Neural cell (in vitro differentiated cells): ENCODE measurements at regions not wholly inside any gene's neighbourhood (a gene's known extent, or its start where the extent isn't known, plus 50 kb on each side); places are given as distances from the start of the nearest gene placed in this dataset.
"Not testable (repeated sequence)": the region's sequence is repeated elsewhere in the genome, so short reads cannot be mapped to it uniquely, and the experiment has no call there.

Experiments used
- H2AFZ ChIP-seq: fragments of 200-600, 300-800 bp; sonication (generic), shearing (Covaris generic); 2 replicates; pipeline ENCODE4 v1.6.0; 2014; ENCODE audit warnings: low read depth, mild to moderate bottlenecking, antibody characterized with exemption, low read length, moderate library complexity
- H3F3A ChIP-seq: fragments of 200-600 bp; shearing (Covaris generic); 2 replicates; pipeline ENCODE4 v1.6.1; 2016; ENCODE audit warnings: mild to moderate bottlenecking, moderate library complexity, mixed read lengths, antibody characterized with exemption, low read length; ENCODE audit not compliant: insufficient read depth, poor library complexity, severe bottlenecking
- H3K27ac ChIP-seq: fragments of 200-600, 300-800 bp; sonication (generic), shearing (Covaris generic); 2 replicates; pipeline ENCODE4 v1.5.1; 2014; ENCODE audit warnings: mild to moderate bottlenecking, low read length, moderate library complexity
- H3K27me3 ChIP-seq: fragments of 300-800, 200-600 bp; sonication (generic), shearing (Covaris generic); 2 replicates; pipeline ENCODE4 v1.6.0; 2014; ENCODE audit warnings: mild to moderate bottlenecking, low read depth, low read length, moderate library complexity; ENCODE audit not compliant: insufficient read depth
- H3K36me3 ChIP-seq: fragments of 300-800, 200-600 bp; sonication (generic), shearing (Covaris generic); 2 replicates; pipeline ENCODE4 v1.5.1; 2014; ENCODE audit warnings: mild to moderate bottlenecking, antibody characterized with exemption, low read length, moderate library complexity; ENCODE audit not compliant: insufficient read depth
- H3K4me2 ChIP-seq: fragments of 300-800, 200-600 bp; sonication (generic), shearing (Covaris generic); 2 replicates; pipeline ENCODE4 v1.6.0; 2014; ENCODE audit warnings: mild to moderate bottlenecking, low read length
- H3K4me3 ChIP-seq: fragments of 300-800, 200-600 bp; sonication (generic), shearing (Covaris generic); 2 replicates; pipeline ENCODE4 v1.5.1; 2014; ENCODE audit warnings: mild to moderate bottlenecking, low read length, moderate library complexity
- H3K79me2 ChIP-seq: fragments of 200-600 bp; shearing (Covaris generic); replicated peaks from 2 replicates; pipeline ENCODE4 v1.6.0; 2014; ENCODE audit warnings: mild to moderate bottlenecking, low read length, moderate library complexity; ENCODE audit not compliant: insufficient read depth
- H3K9ac ChIP-seq: fragments of 300-800, 200-600 bp; sonication (generic), shearing (Covaris generic); 2 replicates; pipeline ENCODE4 v1.6.1; 2016; ENCODE audit warnings: mild to moderate bottlenecking, low read length, mixed read lengths
- H3K9me2 ChIP-seq: fragments of 200-600 bp; shearing (Covaris generic); 2 replicates; pipeline ENCODE4 v1.6.1; 2016; ENCODE audit warnings: mild to moderate bottlenecking, low read length, mixed read lengths; ENCODE audit not compliant: insufficient read depth
- H3K9me3 ChIP-seq: fragments of 200-600, 300-800 bp; sonication (generic), shearing (Covaris generic); 2 replicates; pipeline ENCODE4 v1.6.1; 2016; ENCODE audit warnings: mild to moderate bottlenecking, mixed run types, low read length, moderate library complexity, mixed read lengths
- H4K20me1 ChIP-seq: fragments of 200-600 bp; shearing (Covaris generic); 2 replicates; pipeline ENCODE4 v1.6.1; 2016; ENCODE audit warnings: mild to moderate bottlenecking, mixed run types; ENCODE audit not compliant: insufficient read depth
- EP300 ChIP-seq: fragments of 450-650 bp; conservative IDR thresholded peaks from 2 replicates; pipeline ENCODE4 v1.6.1; 2014; ENCODE audit warnings: antibody characterized with exemption, mild to moderate bottlenecking, moderate library complexity; ENCODE audit not compliant: poor library complexity, severe bottlenecking
- EZH2 ChIP-seq: fragments of 200-600, 300-800 bp; shearing (Covaris generic), sonication (generic); IDR thresholded peaks from 2 replicates; pipeline ENCODE4 v1.6.1; 2014; ENCODE audit warnings: antibody characterized with exemption, low read length, borderline replicate concordance, mild to moderate bottlenecking; ENCODE audit not compliant: insufficient read depth, poor library complexity, severe bottlenecking
- MXI1 ChIP-seq: fragments of 450-650 bp; conservative IDR thresholded peaks from 2 replicates; pipeline ENCODE4 v1.6.1; 2014; ENCODE audit warnings: antibody characterized with exemption, mild to moderate bottlenecking; ENCODE audit not compliant: poor library complexity, severe bottlenecking
- POLR2AphosphoS5 ChIP-seq: IDR thresholded peaks from 2 replicates; pipeline ENCODE4 v1.6.1; 2012
- RAD21 ChIP-seq: fragments of 450-650 bp; conservative IDR thresholded peaks from 2 replicates; pipeline ENCODE4 v1.6.1; 2014; ENCODE audit warnings: antibody characterized with exemption, mild to moderate bottlenecking, moderate library complexity
- SMC3 ChIP-seq: fragments of 450-650 bp; conservative IDR thresholded peaks from 2 replicates; pipeline ENCODE4 v1.6.1; 2014; ENCODE audit warnings: antibody characterized with exemption, mild to moderate bottlenecking, moderate library complexity; ENCODE audit not compliant: poor library complexity
- TAF1 ChIP-seq: IDR thresholded peaks from 2 replicates; pipeline ENCODE4 v1.6.1; 2012; ENCODE audit warnings: low read depth
- TF ChIP-seq, protein P1 (sequence below): fragments of 450-650 bp; IDR thresholded peaks from 2 replicates; pipeline ENCODE4 v1.5.1; 2014; ENCODE audit warnings: antibody characterized with exemption, mild to moderate bottlenecking, moderate library complexity; ENCODE audit not compliant: poor library complexity, severe bottlenecking
- TF ChIP-seq, protein P2 (sequence below): IDR thresholded peaks from 2 replicates; pipeline ENCODE4 v1.6.1; 2012; ENCODE audit warnings: borderline replicate concordance

DNA sequence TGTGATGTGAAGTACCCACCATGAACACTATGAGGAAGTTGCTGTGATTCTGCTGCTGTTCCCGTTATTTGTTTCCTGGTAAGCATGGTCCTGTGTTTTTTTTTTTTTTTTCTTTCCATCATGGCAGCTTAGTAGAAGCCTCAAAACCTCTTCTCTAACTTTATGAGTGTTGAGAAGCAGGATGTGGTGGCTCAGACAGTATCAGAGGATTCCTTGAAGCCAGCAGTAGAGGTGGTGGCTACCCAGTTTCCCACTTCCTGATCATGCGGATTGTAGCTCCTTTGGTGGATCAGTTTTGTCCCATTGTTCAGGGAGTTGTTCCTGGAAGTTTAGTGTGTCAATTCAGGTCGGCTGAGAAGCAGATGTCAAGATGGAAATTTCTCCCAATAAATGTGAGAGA lies 175.8 kb downstream of the ATP23 start:
- TF ChIP-seq RAD21 (no peak), POLR2AphosphoS5 (no peak), TAF1 (no peak), MXI1 (no peak), EP300 (no peak), EZH2 (no peak), SMC3 (no peak)
- TF ChIP-seq, protein P1, sequence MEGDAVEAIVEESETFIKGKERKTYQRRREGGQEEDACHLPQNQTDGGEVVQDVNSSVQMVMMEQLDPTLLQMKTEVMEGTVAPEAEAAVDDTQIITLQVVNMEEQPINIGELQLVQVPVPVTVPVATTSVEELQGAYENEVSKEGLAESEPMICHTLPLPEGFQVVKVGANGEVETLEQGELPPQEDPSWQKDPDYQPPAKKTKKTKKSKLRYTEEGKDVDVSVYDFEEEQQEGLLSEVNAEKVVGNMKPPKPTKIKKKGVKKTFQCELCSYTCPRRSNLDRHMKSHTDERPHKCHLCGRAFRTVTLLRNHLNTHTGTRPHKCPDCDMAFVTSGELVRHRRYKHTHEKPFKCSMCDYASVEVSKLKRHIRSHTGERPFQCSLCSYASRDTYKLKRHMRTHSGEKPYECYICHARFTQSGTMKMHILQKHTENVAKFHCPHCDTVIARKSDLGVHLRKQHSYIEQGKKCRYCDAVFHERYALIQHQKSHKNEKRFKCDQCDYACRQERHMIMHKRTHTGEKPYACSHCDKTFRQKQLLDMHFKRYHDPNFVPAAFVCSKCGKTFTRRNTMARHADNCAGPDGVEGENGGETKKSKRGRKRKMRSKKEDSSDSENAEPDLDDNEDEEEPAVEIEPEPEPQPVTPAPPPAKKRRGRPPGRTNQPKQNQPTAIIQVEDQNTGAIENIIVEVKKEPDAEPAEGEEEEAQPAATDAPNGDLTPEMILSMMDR: no peak
- TF ChIP-seq, protein P2, sequence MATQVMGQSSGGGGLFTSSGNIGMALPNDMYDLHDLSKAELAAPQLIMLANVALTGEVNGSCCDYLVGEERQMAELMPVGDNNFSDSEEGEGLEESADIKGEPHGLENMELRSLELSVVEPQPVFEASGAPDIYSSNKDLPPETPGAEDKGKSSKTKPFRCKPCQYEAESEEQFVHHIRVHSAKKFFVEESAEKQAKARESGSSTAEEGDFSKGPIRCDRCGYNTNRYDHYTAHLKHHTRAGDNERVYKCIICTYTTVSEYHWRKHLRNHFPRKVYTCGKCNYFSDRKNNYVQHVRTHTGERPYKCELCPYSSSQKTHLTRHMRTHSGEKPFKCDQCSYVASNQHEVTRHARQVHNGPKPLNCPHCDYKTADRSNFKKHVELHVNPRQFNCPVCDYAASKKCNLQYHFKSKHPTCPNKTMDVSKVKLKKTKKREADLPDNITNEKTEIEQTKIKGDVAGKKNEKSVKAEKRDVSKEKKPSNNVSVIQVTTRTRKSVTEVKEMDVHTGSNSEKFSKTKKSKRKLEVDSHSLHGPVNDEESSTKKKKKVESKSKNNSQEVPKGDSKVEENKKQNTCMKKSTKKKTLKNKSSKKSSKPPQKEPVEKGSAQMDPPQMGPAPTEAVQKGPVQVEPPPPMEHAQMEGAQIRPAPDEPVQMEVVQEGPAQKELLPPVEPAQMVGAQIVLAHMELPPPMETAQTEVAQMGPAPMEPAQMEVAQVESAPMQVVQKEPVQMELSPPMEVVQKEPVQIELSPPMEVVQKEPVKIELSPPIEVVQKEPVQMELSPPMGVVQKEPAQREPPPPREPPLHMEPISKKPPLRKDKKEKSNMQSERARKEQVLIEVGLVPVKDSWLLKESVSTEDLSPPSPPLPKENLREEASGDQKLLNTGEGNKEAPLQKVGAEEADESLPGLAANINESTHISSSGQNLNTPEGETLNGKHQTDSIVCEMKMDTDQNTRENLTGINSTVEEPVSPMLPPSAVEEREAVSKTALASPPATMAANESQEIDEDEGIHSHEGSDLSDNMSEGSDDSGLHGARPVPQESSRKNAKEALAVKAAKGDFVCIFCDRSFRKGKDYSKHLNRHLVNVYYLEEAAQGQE: no peak
- Histone ChIP-seq H3K9ac (no peak overlapping the region), H4K20me1 (no peaks in the 10 kb centered on the region), H3K4me3 (no peak overlapping the region), H3K79me2 (no peaks in the 10 kb centered on the region), H2AFZ (no peak overlapping the region), H3K9me3 (no peaks in the 10 kb centered on the region), H3K36me3 (no peaks in the 10 kb centered on the region), H3K9me2 (no peaks in the 10 kb centered on the region), H3K27ac (no peak overlapping the region), H3F3A (no peaks in the 10 kb centered on the region), H3K4me2 (no peak overlapping the region), H3K27me3 (no peaks in the 10 kb centered on the region)

DNA sequence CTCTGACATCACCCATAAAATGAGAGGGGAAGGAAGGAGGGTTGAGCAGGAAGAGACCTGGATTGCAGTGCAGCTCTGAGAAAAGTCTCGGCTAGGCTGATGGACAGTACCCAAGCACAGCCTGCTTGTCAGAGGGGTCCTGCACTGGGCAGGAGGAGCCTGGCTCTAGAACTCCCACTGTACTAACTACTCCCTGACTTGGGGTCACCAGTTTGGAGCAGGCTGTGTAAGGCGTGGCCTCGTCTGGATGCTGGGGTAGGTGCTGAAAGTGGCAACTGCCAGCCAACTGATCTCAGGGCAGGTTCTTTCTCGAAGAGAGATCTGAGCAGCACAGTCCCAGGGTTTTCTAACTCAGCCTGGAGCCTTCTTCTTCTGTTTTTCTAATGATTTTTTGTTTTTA lies 176.3 kb downstream of the ATP23 start:
- H3K27me3 ChIP-seq: no peaks in the 10 kb centered on the region
- H3K4me2 ChIP-seq: no peak overlapping the region
- H3K36me3 ChIP-seq: no peaks in the 10 kb centered on the region
- no peaks in the 10 kb centered on the region for H3F3A ChIP-seq
- H3K9me2 ChIP-seq: no peaks in the 10 kb centered on the region
- no peaks in the 10 kb centered on the region for H3K79me2 ChIP-seq
- no peaks in the 10 kb centered on the region for H3K9me3 ChIP-seq
- no peak overlapping the region for H3K27ac ChIP-seq
- H4K20me1 ChIP-seq: no peaks in the 10 kb centered on the region
- no peak for TF ChIP-seq RAD21
- TF ChIP-seq, protein P1: no peak
- no peak for TF ChIP-seq MXI1
- TF ChIP-seq POLR2AphosphoS5: no peak
- TF ChIP-seq EZH2: no peak
- TF ChIP-seq TAF1: no peak
- no peak for TF ChIP-seq SMC3
- no peak for TF ChIP-seq EP300
- TF ChIP-seq, protein P2: no peak
- H3K9ac ChIP-seq: no peak overlapping the region
- H3K4me3 ChIP-seq: no peak overlapping the region
- no peak overlapping the region for H2AFZ ChIP-seq

DNA sequence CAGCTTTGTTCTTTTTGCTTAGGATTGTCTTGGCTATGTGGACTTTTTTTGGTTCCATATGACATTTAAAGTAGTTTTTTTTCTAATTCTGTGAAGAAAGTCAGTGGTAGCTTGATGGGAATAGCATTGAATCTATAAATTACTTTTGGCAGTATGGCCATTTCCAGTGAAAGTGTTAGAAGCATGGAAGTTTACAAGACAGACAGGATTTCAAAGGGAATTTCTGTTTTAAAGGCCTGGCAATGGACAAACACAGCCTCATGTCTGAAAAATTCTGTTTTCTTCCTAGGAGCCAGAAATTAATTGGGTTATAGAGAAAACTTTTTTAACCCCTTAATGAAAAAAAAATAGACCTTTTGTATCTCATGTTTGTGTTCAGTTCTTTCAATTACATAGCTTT lies 184.4 kb downstream of the ATP23 start:
- not testable (repeated sequence) for H3F3A ChIP-seq, H4K20me1 ChIP-seq, H2AFZ ChIP-seq, H3K9ac ChIP-seq, H3K27me3 ChIP-seq, H3K4me2 ChIP-seq, H3K9me3 ChIP-seq, H3K79me2 ChIP-seq, H3K36me3 ChIP-seq, H3K27ac ChIP-seq, H3K9me2 ChIP-seq, H3K4me3 ChIP-seq
